Stomach (tissue), 4 donors: ENCODE measurements at regions not wholly inside any gene's neighbourhood (a gene's known extent, or its start where the extent isn't known, plus 50 kb on each side); places are given as distances from the start of the nearest gene placed in this dataset.

ENCODE experiments used
- POLR2A ChIP-seq, 4 donors: fragments of 450-650 bp; IDR thresholded peaks; one replicate each; pipeline ENCODE4 v1.6.1; 2016; ENCODE audit warnings: antibody characterized with exemption in 4 of 4, control low read depth in 2 of 4, mild to moderate bottlenecking in 1 of 4, moderate library complexity in 1 of 4
- POLR2AphosphoS5 ChIP-seq, 3 donors: sonication (generic); formaldehyde crosslinking; IDR thresholded peaks; one replicate each; pipeline ENCODE4 v1.6.1; 2016; ENCODE audit warnings: antibody characterized with exemption in 3 of 3
- TF ChIP-seq, protein P1 (sequence below), 7 experiments: fragments of 450-650 bp in 4 of 7; fragments of 200-600 bp in 3 of 7; sonication (generic) in 3 of 7; IDR thresholded peaks; one replicate each; pipeline ENCODE4 v1.5.1; 2016 to 2019; ENCODE audit warnings: antibody characterized with exemption in 7 of 7, control low read depth in 2 of 7, mild to moderate bottlenecking in 1 of 7

DNA sequence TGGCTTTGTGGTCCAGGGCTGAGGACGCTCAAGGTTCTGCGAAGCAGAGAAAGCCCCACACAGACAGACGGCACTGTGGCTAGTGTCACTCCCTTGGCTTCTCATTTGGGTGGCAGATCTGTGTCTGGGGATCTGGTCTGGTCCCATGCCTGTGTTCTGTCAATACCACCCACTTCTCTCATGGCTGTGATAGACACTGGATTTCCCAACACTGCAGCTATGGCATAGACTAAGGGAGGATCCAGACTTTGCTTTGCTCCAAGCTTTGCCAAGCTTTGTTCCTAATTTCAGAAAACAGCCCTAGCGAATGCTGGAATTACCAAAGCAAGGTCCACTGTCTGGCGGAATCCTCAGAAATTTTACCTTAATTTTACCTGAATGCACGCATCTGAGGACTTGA is 62.1 kb downstream of the GADD45G start:
- TF ChIP-seq POLR2A (IDR thresholded peaks at IDR 0.05) (no peak), POLR2AphosphoS5 (IDR thresholded peaks at IDR 0.05) (no peak)
- TF ChIP-seq, protein P1, sequence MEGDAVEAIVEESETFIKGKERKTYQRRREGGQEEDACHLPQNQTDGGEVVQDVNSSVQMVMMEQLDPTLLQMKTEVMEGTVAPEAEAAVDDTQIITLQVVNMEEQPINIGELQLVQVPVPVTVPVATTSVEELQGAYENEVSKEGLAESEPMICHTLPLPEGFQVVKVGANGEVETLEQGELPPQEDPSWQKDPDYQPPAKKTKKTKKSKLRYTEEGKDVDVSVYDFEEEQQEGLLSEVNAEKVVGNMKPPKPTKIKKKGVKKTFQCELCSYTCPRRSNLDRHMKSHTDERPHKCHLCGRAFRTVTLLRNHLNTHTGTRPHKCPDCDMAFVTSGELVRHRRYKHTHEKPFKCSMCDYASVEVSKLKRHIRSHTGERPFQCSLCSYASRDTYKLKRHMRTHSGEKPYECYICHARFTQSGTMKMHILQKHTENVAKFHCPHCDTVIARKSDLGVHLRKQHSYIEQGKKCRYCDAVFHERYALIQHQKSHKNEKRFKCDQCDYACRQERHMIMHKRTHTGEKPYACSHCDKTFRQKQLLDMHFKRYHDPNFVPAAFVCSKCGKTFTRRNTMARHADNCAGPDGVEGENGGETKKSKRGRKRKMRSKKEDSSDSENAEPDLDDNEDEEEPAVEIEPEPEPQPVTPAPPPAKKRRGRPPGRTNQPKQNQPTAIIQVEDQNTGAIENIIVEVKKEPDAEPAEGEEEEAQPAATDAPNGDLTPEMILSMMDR (IDR thresholded peaks at IDR 0.05) = no peak
